Fibroblast of mammary gland (primary cell): ENCODE measurements at regions not wholly inside any gene's neighbourhood (a gene's known extent, or its start where the extent isn't known, plus 50 kb on each side); places are given as distances from the start of the nearest gene placed in this dataset.

Experiments used
- DNase-seq: peaks from one replicate; pipeline ENCODE4 v3.0.0-alpha.2; 2010; ENCODE audit warnings: low read depth
- H3K4me3 ChIP-seq: 2 replicates; pipeline ENCODE4 v1.5.1; 2011; ENCODE audit warnings: low read depth, mild to moderate bottlenecking, low read length, moderate library complexity; ENCODE audit not compliant: control insufficient read depth
- TF ChIP-seq, protein P1 (sequence below): conservative IDR thresholded peaks from 2 replicates; pipeline ENCODE4 v1.5.1; 2011; ENCODE audit warnings: low read depth, low read length, inconsistent platforms; ENCODE audit not compliant: control insufficient read depth, insufficient read depth

GRCh38 chr18:73944715-73945114 lies 202.9 kb downstream of the FBXO15 start:
- no peak overlapping the region for H3K4me3 ChIP-seq
- no peak for DNase-seq
- TF ChIP-seq, protein P1, sequence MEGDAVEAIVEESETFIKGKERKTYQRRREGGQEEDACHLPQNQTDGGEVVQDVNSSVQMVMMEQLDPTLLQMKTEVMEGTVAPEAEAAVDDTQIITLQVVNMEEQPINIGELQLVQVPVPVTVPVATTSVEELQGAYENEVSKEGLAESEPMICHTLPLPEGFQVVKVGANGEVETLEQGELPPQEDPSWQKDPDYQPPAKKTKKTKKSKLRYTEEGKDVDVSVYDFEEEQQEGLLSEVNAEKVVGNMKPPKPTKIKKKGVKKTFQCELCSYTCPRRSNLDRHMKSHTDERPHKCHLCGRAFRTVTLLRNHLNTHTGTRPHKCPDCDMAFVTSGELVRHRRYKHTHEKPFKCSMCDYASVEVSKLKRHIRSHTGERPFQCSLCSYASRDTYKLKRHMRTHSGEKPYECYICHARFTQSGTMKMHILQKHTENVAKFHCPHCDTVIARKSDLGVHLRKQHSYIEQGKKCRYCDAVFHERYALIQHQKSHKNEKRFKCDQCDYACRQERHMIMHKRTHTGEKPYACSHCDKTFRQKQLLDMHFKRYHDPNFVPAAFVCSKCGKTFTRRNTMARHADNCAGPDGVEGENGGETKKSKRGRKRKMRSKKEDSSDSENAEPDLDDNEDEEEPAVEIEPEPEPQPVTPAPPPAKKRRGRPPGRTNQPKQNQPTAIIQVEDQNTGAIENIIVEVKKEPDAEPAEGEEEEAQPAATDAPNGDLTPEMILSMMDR = no peak

DNA sequence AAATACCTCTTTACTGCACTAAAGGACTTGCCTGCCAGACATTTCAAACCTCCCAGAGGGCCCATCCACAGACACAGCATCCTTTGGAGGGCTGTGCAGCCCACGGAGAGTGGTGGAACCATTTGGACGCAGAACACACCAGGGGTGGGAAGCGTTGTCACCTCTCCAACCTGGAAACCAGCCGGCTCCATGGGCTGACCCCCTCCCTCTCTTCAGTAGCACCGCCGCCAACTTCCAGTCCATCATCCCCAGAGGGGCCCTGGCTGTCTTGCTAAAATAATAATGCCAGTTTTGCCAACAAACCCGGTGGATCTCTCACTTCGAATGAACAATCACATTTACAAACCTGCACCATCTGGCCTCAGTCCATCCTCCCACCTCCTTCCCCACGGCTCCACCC lies 203.9 kb downstream of the FBXO15 start:
- TF ChIP-seq, protein P1 = no peak
- no peak overlapping the region for H3K4me3 ChIP-seq
- DNase-seq = no peak

DNA sequence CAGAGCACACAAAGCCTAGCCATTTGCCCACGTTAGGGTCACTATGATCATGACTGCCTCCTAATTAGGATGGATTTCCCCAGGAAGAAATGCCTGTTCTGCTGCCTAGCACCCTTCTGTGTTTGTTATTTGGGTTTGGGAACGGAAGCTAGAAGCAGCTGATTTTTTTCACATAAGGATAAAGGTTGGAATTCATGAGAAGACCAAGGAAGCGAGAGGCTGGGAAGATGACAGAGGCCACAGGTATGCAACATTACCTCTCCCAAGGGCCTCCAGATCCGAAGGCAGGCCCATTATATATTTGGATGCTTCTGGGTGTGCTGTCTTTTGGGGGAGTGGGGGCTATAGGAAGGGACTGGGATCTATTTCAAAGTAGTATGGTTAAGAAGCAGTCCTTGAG lies 204.7 kb downstream of the FBXO15 start:
- H3K4me3 ChIP-seq = no peak overlapping the region
- TF ChIP-seq, protein P1 = no peak
- no peak for DNase-seq

DNA sequence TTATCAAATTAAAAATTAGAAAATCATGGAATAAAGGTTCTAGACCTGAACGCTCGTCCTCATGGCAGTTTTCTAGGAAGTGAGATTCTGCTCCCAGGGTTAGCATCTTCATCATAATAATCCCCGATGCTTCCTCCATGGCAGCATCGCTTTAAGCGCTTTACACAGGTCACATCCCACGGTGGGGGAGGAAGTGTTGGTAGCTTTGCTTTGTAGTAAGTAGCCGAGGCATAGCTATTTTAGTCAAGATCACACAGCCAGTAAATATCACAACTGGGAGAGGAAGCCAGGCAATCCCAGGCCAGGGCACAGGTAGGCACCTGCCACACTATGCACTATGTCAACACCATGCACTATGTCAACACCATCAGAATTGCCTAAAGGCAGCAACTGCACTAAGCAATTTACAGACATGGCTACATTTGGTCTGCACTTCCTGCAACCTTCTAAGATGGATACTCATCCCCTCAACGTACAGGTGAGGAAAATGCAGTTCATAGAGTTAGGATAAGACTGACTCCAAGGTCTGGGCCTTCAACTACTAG lies 205.5 kb downstream of the FBXO15 start:
- no peak for DNase-seq
- TF ChIP-seq, protein P1 = no peak
- no peak overlapping the region for H3K4me3 ChIP-seq

- TF ChIP-seq, protein P1 = no peak
- H3K4me3 ChIP-seq = no peak overlapping the region
- DNase-seq = no peak
Measured at GRCh38 chr18:73940721-73941120, 206.9 kb downstream of the FBXO15 start.

- TF ChIP-seq, protein P1 = no peak
- no peak overlapping the region for H3K4me3 ChIP-seq
- no peak for DNase-seq
Measured at GRCh38 chr18:73939391-73939790, 208.2 kb downstream of the FBXO15 start.

GRCh38 chr18:73933685-73934084 lies 213.9 kb downstream of the FBXO15 start:
- TF ChIP-seq, protein P1 = no peak
- no peak overlapping the region for H3K4me3 ChIP-seq
- peak; percentile 81 for DNase-seq
